NCI-H748 (cell line): ENCODE measurements at regions not wholly inside any gene's neighbourhood (a gene's known extent, or its start where the extent isn't known, plus 50 kb on each side); places are given as distances from the start of the nearest gene placed in this dataset.
A peak's percentile ranks its signal among the peaks of the same experiment; 100 is the strongest.

Experiments used
- DNase-seq: peaks from one replicate; lab custom pipeline; 2025; ENCODE audit not compliant: unreplicated experiment; lab: John Stamatoyannopoulos, UW

DNA sequence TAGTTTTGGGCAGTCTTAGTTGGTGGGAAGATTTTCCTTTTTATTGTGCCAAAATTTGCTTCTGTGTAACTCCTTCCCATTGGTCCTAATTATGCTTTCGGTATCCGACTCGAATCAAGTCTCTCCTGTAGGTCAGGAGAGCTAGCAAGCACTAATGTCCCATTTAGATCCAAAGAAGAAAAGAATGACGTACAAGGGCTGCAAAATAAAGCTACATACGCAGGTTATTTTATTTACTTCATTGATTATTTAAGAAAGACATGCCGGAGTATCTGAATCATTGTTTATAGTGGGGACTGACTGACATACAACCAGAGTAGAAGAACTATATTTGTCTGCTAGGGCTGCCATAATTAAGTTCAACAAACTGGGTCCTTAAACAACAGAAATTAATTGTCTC lies 648.5 kb downstream of the CPS1 start:
- DNase-seq, result no peak

DNA sequence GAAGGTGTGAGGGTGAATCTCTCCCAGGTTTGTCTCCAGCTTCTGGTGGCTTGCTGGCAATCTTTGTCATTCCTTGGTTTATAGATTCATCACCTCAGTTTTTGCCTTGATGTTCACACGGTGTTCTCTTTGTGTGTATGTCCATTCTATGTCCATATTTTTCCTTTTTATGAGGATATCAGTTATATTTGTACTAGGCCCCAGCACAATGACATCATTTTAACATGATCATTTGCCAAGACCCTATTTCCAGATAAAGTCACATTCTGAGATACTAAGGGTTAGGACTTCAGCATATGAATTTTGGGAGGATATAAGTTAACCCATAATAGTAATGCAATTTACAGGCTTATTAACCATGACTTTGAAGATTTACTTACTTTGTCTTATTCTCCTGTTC lies 649.0 kb downstream of the CPS1 start:
- no peak for DNase-seq

DNA sequence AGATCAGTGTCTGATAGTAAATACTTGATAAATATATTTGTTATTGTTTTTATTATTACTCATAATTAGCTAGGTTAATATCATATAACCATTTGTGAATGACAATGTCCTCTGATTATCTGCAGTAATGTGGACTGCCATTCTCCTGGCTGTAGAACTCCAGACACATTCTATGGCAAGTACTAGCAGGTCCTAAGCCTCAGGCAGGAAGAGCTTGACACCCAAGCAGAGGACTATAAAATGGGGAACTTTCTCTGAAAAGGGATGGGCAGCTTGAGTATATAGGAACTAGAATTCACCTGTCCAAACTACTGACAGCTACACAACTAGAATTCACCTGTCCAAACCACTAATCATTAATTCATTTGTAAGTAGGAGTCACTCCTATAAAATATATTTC lies 649.4 kb downstream of the CPS1 start:
- DNase-seq, result no peak

DNA sequence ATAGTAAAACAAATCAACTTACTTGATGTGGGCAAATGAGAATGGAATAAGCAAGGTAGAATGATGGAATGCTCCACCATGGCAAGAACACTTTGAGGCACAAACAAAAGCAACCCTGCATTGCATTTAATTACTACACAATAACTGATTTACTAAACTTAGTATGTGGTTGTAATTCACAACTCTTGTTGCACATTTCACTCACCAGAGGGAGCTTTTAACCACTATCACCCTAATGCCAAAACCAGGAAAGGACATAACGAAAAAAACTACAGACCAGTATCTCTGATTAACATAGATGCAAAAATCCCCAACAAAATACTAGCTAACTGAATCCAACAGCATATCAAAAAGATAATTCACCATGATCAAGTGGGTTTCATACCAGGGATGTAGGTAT lies 659.8 kb downstream of the CPS1 start:
- no peak for DNase-seq

GRCh38 chr2:211219548-211219947 lies 663.1 kb downstream of the CPS1 start:
- peak; percentile 5 for DNase-seq

- no peak for DNase-seq
These were observed 669.4 kb downstream of the CPS1 start for GRCh38 chr2:211225784-211226183.

DNA sequence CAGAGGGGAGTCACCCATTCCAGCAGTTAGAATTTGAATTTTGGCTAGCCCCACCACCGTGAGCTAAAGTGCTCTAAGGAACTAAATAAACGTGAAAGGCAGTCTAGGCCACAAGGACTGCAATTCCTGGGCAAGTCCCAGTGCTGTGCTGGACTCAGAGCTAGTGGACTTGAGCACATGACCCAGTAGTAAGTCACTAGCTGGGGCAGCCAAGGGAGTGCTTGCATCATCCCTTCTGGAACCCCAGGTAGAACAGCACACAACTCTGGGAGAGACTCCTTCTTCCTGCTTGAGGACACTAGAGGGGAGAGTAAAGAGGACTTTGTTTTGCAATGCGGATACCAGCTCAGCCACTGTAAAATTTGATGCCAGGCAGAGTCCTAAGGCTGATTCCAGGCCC lies 672.2 kb downstream of the CPS1 start:
- DNase-seq, result no peak

DNA sequence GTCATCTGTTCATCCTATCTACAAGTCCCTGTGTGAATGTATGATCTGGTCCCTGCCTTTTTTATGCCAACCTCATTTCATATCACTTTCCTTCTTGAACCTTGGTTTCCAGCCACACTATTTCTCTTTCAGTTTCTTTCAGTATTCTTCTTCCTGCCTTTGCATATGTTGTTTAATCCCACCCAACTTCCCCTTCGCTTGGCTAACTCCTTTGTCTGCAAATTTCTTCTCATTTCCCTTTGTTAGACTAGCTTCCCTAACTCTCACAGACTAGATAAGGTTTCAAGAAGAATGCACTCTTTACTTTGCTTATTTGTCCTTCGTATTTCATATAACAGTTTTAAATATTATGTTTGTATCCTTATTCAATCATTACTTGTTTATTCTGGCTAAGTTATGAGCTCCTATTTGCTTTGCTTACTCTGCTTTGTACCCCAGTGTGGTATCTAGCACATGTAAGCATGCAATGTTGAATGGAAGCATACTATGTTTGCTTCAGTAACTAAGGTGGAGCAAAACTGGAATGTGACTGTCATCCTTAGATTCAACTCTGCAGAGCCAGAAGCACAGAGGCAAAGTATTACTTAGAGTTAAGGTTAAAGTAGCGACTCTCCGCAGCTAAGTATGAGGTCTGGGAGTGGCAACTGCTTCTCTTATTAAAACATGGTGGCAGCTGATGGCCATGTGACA lies 681.3 kb downstream of the CPS1 start:
- DNase-seq, result no peak

DNA sequence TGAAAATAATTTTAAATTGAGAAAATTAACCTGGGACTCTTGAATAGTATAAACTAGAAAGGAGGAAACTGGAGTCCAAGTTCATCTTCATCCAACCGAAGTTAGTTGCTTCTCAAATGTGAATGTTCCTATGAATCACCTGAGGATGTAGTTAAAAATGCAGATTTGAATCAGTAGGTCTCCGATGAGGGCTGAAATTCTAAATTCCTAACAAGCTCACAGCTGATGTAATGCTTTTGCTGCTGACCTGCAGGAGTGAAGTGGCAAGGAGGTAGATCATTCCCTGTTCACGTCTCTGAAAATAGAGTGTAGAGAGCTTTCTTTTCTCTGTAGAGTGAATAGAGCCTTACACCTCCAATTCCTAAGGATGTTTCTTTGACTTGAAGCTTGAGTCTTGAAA lies 685.5 kb downstream of the CPS1 start:
- no peak for DNase-seq

GRCh38 chr2:211247751-211248150 lies 691.4 kb downstream of the CPS1 start:
- DNase-seq, result no peak

GRCh38 chr2:211248841-211249240 lies 692.4 kb downstream of the CPS1 start:
- peak; percentile 9 for DNase-seq

DNA sequence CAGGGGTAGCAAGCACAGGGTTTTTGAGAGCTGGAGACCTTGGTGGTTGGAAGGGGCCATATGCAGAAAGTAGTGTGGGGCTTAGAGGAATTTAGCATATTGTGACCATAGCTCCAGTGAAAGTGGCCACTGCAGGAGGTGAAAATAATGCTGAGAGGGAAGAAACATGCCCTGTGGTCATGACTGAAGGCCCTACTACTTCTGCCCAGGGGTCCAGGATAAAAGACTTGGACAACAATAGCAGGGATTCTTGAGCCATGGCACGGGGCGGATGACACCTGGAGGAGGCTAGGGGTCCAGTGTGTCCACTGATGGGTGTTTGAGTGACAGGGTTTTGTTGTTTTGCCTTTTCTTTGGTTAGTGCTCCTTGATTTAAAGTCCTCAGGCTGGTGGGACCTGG lies 694.6 kb downstream of the CPS1 start:
- no peak for DNase-seq

DNA sequence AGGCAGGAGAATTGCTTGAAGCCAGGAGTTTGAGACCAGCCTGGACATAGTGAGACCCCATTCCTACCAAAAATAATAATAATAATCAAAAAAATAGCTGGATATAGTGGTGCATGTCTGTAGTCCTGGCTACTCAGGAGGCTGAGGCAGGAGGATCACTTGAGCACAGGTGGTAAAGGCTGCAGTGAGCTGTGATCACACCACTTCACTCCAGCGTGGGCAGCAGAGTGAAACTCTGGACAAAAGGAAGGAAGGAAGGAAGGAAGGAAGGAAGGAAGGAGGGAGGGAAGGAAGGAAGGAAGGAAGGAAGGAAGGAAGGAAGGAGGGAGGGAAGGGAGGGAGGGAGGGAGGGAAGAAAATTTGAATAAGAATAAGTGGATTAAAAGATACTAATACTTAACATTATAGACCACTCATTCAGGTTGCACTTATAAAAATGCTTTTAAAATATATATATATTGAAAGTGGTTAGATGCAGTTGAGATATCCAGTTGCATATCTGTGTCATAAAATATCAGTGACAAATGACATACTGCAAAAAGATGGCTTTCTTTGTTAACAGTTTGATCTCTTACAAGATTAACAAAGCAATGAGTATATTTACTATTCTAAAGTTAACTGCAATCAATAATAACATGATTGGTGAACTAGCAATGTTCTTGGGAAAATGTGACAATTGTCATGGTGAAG lies 702.4 kb downstream of the CPS1 start:
- no peak for DNase-seq

DNA sequence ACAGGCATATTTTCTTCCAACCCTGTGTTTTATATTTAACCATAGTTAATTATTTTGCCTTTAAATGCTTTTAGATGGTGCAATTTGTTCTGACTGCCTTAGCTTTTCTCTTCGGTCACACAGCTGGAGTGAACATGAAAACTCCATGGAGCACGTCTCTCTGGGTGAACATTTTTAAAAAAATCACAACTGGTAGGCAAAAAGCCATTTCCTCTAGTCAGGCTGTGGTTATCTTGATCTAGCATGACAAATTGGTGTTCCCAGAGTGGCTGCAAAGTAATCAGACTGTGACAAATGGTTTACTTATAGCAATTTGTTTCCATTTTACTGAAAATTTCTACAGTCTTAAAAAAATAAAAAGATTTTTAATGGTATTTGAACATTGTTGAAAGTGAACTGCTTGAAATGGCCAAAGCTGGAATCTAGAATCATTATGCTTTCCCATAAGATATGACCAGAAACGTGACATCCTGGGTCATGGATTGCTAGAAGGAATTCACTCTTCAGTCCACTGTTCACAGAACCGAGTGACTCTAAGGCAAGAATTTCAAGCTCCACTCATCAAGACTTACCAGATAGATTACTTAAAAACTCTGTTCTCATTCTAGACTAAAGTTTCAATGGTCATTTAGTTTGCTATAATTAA lies 703.6 kb downstream of the CPS1 start:
- no peak for DNase-seq

GRCh38 chr2:211270257-211270656 lies 713.9 kb downstream of the CPS1 start:
- no peak for DNase-seq

- no peak for DNase-seq
These were observed 725.2 kb downstream of the CPS1 start for GRCh38 chr2:211281430-211282073.

GRCh38 chr2:211302676-211303075 lies 746.3 kb downstream of the CPS1 start:
- DNase-seq, result peak; percentile 21

DNA sequence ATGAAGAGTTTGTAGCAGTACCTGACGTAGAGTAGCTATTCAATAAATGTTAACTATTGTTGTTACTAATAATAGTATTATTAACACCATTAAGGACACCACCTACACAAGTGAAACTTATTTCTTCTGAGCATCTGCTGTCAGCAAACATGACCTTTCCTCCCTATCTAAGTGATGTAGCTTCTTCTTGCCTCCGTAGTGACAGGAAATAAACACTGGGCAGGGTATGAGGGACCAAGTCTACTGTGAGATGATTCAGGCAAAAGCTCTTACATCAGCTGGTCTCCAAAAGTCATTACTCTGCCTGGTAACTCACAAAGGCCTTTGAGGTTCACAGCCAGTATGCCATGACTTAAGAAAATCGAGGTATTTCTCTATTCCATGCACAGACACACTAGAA lies 750.5 kb downstream of the CPS1 start:
- no peak for DNase-seq
